ENCODE measurements at regions not wholly inside any gene's neighbourhood (a gene's known extent, or its start where the extent isn't known, plus 50 kb on each side); places are given as distances from the start of the nearest gene placed in this dataset.

DNA sequence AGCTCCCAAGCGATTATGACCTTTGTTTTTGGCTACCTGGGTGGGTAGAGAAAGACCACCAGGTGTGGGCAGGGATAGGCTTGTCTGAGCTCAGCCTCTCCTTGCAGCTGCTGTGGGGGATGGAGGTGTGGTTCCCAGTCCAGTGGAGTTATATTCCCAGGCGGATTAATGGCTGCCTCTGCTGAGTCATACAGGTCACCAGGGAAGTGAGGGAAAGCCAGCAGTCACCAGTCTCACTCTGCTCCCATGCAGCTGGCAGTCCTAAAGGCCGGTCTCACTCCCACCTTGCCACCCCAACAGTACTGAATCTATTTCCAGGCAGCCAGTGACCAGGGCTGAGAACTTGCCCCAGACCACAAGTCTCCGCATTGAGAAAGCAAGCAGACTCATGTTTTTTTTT, 399.2 kb downstream of the VRK1 start:
- DNase-seq (ENCODE audit: low spot score in 2 of 2) = no peak
- intact Hi-C loops (cut with DNase I; ENCODE audit: low total_unique reads) = no loop called here
- no peaks in the 10 kb centered on the region for H3K36me3 ChIP-seq
- no peak overlapping the region for H3K4me3 ChIP-seq
- peaks cover 4 to 13% of the 10 kb centered on the region in 2 donors for H3K9me3 ChIP-seq
- H3K27ac ChIP-seq = no peak overlapping the region
- H3K27me3 ChIP-seq = no peaks in the 10 kb centered on the region
- H3K4me1 ChIP-seq = no peaks in the 10 kb centered on the region
- no peak for TF ChIP-seq POLR2A (IDR thresholded peaks at IDR 0.05)
- no peak for TF ChIP-seq POLR2AphosphoS5 (IDR thresholded peaks at IDR 0.05)

DNA sequence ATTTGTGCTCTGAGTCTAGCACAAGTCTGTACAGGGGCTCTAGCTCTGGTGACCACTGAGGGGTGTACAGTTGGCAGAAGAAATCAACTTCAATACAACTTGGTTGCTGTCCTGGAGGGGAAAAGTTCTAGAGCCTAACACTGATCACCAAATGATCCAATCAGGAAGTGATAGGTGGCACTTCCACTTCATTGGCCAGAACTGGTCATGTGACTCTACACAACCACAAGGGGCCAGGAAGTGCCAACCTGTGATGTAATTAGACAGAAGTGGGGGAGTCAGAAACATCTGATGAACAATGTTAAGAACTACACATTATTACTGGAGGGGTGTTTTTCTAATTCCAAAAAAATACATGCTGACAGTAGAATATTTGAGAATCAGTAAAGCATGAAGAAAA, 401.6 kb downstream of the VRK1 start:
- Histone ChIP-seq H3K4me3 (no peak overlapping the region), H3K27me3 (peaks cover 0 to 5% of the 10 kb centered on the region in 2 donors), H3K4me1 (no peaks in the 10 kb centered on the region), H3K27ac (no peak overlapping the region), H3K9me3 (peaks cover 4 to 13% of the 10 kb centered on the region in 2 donors), H3K36me3 (no peaks in the 10 kb centered on the region)
- TF ChIP-seq POLR2A (IDR thresholded peaks at IDR 0.05) (no peak), POLR2AphosphoS5 (IDR thresholded peaks at IDR 0.05) (no peak)
- TF ChIP-seq, protein P1, sequence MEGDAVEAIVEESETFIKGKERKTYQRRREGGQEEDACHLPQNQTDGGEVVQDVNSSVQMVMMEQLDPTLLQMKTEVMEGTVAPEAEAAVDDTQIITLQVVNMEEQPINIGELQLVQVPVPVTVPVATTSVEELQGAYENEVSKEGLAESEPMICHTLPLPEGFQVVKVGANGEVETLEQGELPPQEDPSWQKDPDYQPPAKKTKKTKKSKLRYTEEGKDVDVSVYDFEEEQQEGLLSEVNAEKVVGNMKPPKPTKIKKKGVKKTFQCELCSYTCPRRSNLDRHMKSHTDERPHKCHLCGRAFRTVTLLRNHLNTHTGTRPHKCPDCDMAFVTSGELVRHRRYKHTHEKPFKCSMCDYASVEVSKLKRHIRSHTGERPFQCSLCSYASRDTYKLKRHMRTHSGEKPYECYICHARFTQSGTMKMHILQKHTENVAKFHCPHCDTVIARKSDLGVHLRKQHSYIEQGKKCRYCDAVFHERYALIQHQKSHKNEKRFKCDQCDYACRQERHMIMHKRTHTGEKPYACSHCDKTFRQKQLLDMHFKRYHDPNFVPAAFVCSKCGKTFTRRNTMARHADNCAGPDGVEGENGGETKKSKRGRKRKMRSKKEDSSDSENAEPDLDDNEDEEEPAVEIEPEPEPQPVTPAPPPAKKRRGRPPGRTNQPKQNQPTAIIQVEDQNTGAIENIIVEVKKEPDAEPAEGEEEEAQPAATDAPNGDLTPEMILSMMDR (IDR thresholded peaks at IDR 0.05) = no peak
- DNase-seq (ENCODE audit: low spot score in 2 of 2) = no peak
- intact Hi-C loops (cut with DNase I; ENCODE audit: low total_unique reads) = no loop called here

DNA sequence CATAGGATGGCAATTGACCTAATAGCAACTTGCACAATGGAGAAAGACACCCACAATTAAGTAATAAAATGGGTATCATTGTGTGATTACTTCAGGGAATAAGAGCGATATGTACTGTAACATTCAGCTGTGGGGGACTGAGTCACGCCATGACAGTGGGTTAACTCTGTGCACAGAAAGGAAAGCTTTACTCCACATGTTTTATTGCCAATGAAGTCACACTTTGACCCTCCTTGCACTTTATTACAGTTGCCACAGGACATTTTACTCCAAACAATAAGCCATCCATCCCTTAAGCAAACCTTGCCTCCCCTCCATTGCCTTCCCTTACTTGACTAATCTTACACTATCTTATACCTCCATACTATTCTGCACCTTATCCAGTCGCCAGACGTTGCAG, 403.1 kb downstream of the VRK1 start:
- TF ChIP-seq POLR2AphosphoS5 (IDR thresholded peaks at IDR 0.05) (no peak), POLR2A (IDR thresholded peaks at IDR 0.05) (no peak)
- TF ChIP-seq, protein P1 (IDR thresholded peaks at IDR 0.05) = no peak
- Histone ChIP-seq H3K4me1 (no peaks in the 10 kb centered on the region), H3K27ac (no peak overlapping the region), H3K27me3 (peaks cover 0 to 6% of the 10 kb centered on the region in 2 donors), H3K4me3 (no peak overlapping the region), H3K36me3 (no peaks in the 10 kb centered on the region), H3K9me3 (peaks cover 0 to 8% of the 10 kb centered on the region in 2 donors)
- DNase-seq (ENCODE audit: low spot score in 2 of 2) = no peak
- intact Hi-C loops (cut with DNase I; ENCODE audit: low total_unique reads) = no loop called here

DNA sequence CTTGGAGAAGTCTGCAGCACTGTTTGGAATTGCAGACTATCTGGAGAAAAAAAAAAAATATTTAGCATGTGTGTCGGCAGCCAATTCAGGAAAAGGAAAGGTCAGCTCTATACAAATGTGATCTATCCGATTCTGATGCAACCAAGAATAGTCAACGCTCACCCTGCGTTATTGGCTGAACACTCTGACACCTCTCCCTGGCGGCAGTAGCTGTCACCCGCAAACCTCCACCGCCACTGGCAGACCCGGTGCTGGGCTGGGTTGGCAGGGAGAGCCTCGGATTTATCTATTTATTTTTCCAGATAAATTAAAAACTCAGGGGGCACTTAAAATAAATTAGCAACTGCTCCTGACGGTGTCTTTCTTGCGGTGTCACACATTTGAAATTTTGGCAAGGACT, 409.7 kb downstream of the VRK1 start:
- peaks cover 0 to 13% of the 10 kb centered on the region in 2 donors for H3K27me3 ChIP-seq
- H3K4me3 ChIP-seq = no peak overlapping the region
- H3K9me3 ChIP-seq = no peaks in the 10 kb centered on the region
- intact Hi-C loops (cut with DNase I; ENCODE audit: low total_unique reads) = no loop called here
- H3K27ac ChIP-seq = no peak overlapping the region
- no peak for DNase-seq (ENCODE audit: low spot score in 2 of 2)
- TF ChIP-seq POLR2A (IDR thresholded peaks at IDR 0.05) (no peak), POLR2AphosphoS5 (IDR thresholded peaks at IDR 0.05) (no peak)
- TF ChIP-seq, protein P1 (IDR thresholded peaks at IDR 0.05) = no peak
- no peaks in the 10 kb centered on the region for H3K36me3 ChIP-seq
- H3K4me1 ChIP-seq = no peaks in the 10 kb centered on the region

DNA sequence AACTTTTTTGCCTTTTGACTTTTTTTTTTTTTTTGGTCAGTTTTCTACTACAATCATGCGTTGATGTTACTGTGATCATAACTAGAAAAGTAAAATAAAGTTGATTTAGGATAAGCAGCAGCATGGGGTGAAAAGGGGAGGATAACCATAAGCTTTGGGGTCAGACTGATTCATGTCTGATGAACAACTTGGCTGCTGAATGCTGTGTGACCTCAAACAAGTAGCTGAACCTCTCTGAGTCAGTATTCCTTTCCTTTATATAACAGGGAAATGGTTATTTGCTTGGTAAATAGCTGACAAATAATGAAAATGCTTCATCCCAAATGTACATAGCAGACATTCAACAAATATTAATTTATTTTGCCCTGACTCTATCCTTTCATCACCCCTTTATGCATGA, 413.0 kb downstream of the VRK1 start:
- Histone ChIP-seq H3K27ac (no peak overlapping the region), H3K36me3 (no peaks in the 10 kb centered on the region), H3K4me3 (no peak overlapping the region), H3K4me1 (no peaks in the 10 kb centered on the region), H3K27me3 (peaks cover 0 to 7% of the 10 kb centered on the region in 2 donors), H3K9me3 (no peaks in the 10 kb centered on the region)
- DNase-seq (ENCODE audit: low spot score in 2 of 2) = no peak
- intact Hi-C loops (cut with DNase I; ENCODE audit: low total_unique reads) = no loop called here
- TF ChIP-seq POLR2AphosphoS5 (IDR thresholded peaks at IDR 0.05) = no peak
- no peak for TF ChIP-seq POLR2A (IDR thresholded peaks at IDR 0.05)
- TF ChIP-seq, protein P1 (IDR thresholded peaks at IDR 0.05) = no peak

DNA sequence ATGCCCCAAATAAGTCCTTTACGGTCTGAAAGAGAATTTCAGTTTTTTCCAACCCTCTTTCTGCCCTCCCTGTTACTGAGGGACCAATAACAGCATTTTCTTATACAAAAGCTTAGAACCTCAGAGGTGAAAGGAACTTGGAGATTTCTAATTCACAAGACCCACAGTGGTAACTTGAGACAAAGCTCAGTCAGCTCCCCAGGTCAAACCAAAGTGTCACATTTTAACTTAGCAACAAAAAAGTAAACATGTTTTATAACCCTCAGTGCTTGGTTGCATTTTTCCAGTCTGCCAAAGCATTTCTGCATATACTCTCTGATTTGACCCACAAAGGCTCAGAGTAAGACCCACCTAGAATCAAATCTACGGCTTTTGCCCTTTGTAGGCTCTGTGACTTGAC, 415.2 kb downstream of the VRK1 start:
- no peak overlapping the region for H3K27ac ChIP-seq
- intact Hi-C loops (cut with DNase I; ENCODE audit: low total_unique reads) = no loop called here
- DNase-seq (ENCODE audit: low spot score in 2 of 2) = no peak
- peaks cover 0 to 5% of the 10 kb centered on the region in 2 donors for H3K27me3 ChIP-seq
- no peaks in the 10 kb centered on the region for H3K36me3 ChIP-seq
- no peaks in the 10 kb centered on the region for H3K4me1 ChIP-seq
- H3K9me3 ChIP-seq = no peaks in the 10 kb centered on the region
- TF ChIP-seq POLR2AphosphoS5 (IDR thresholded peaks at IDR 0.05) (no peak), POLR2A (IDR thresholded peaks at IDR 0.05) (no peak)
- TF ChIP-seq, protein P1 (IDR thresholded peaks at IDR 0.05) = no peak
- no peak overlapping the region for H3K4me3 ChIP-seq

Data from breast epithelium (tissue), 4 donors.